ENCODE measurements at regions not wholly inside any gene's neighbourhood (a gene's known extent, or its start where the extent isn't known, plus 50 kb on each side); places are given as distances from the start of the nearest gene placed in this dataset.

DNA sequence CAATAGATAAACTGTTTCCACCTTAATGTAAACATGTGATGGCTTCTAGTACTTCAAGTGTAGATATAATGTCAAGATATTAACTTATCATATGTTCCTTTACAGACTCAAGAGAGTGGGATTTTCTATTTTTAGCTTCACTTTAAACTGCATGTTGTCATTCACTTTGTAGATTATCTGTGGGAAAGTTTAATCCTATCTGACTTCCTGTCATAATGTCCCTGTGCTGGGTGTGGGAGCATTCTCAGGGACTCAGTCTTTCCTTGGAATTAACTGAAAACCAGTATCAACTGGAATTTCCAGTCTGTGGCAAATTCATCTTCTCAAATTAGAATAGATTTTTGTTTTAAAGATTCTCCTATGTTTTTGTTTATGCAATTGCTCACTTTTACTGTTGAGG lies 226.1 kb upstream of the FERMT1 start:
- Histone ChIP-seq H3K4ac (replicated peaks; ENCODE audit: insufficient read length, low read depth, low read length) (no peak overlapping the region), H3K27ac (ENCODE audit: low read depth, low read length) (no peak overlapping the region), H3K79me1 (ENCODE audit: low read depth, low read length) (no peaks in the 10 kb centered on the region), H3K14ac (ENCODE audit: insufficient read length) (no peak overlapping the region), H4K91ac (replicated peaks; ENCODE audit: insufficient read length, low read length) (no peak overlapping the region), H3K4me3 (ENCODE audit: extremely low read depth in 1 of 4, insufficient read depth in 2 of 4, low read depth in 3 of 4, low read length in 4 of 4) (no peak overlapping the region), H3K56ac (replicated peaks; ENCODE audit: insufficient read length, low read depth, low read length) (no peak overlapping the region), H3K18ac (ENCODE audit: extremely low read depth, low read length) (no peak overlapping the region), H3K79me2 (ENCODE audit: control insufficient read depth in 1 of 2, insufficient read depth in 2 of 2, low read length in 2 of 2) (no peaks in the 10 kb centered on the region), H2AK5ac (ENCODE audit: low read depth, low read length) (no peak overlapping the region), H4K8ac (ENCODE audit: extremely low read depth, insufficient read depth, low read length) (no peak overlapping the region), H3K23me2 (ENCODE audit: low read depth, low read length) (no peaks in the 10 kb centered on the region), H2AFZ (ENCODE audit: low read length) (no peak overlapping the region), H2BK15ac (ENCODE audit: low read length) (no peak overlapping the region), H4K20me1 (replicated peaks in 1 of 2; ENCODE audit: control insufficient read depth in 1 of 2, insufficient read depth in 2 of 2, low read length in 2 of 2) (no peaks in the 10 kb centered on the region), H2BK12ac (ENCODE audit: low read depth, low read length) (no peak overlapping the region), H4K5ac (ENCODE audit: insufficient read length, low read depth, low read length) (no peak overlapping the region), H2BK20ac (ENCODE audit: low read length) (no peak overlapping the region), H3K4me2 (ENCODE audit: insufficient read depth in 1 of 2, low read depth in 2 of 2, low read length in 2 of 2) (no peak overlapping the region), H3K23ac (ENCODE audit: insufficient read length) (no peak overlapping the region), H3K27me3 (replicated peaks in 1 of 4; ENCODE audit: control insufficient read depth in 3 of 4, extremely low read depth in 1 of 4, insufficient read depth in 3 of 4, low read length in 3 of 4) (no peaks in the 10 kb centered on the region), H3K4me1 (replicated peaks in 1 of 4; ENCODE audit: control insufficient read depth in 3 of 4, insufficient read depth in 4 of 4, low read length in 3 of 4) (no peaks in the 10 kb centered on the region), H3K36me3 (ENCODE audit: control insufficient read depth in 2 of 4, insufficient read depth in 4 of 4, low read length in 3 of 4) (no peaks in the 10 kb centered on the region), H3K9ac (replicated peaks in 1 of 4; ENCODE audit: extremely low read depth in 1 of 4, low read depth in 3 of 4, low read length in 3 of 4) (no peak overlapping the region), H2BK120ac (replicated peaks; ENCODE audit: low read depth, low read length) (no peak overlapping the region), H2BK5ac (ENCODE audit: low read depth, low read length) (no peak overlapping the region), H3K9me3 (ENCODE audit: insufficient read depth in 2 of 2, low read depth in 1 of 2, low read length in 1 of 2) (no peaks in the 10 kb centered on the region)
- no peak for DNase-seq (ENCODE audit: low read depth in 1 of 2, low spot score in 2 of 2)
- CTCF ChIA-PET (ENCODE audit: partially characterized antibody) = interaction anchor here (1.0 kb wide), 1 partner anchor 210 kb away, joined by 3 read pairs; no protein-coding TSS in a partner anchor
- POLR2A ChIA-PET (ENCODE audit: partially characterized antibody) = no interaction called here
- FAIRE-seq = no peak
- TF ChIP-seq, protein P1, sequence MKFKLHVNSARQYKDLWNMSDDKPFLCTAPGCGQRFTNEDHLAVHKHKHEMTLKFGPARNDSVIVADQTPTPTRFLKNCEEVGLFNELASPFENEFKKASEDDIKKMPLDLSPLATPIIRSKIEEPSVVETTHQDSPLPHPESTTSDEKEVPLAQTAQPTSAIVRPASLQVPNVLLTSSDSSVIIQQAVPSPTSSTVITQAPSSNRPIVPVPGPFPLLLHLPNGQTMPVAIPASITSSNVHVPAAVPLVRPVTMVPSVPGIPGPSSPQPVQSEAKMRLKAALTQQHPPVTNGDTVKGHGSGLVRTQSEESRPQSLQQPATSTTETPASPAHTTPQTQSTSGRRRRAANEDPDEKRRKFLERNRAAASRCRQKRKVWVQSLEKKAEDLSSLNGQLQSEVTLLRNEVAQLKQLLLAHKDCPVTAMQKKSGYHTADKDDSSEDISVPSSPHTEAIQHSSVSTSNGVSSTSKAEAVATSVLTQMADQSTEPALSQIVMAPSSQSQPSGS (IDR thresholded peaks at IDR 0.05; ENCODE audit: low read length) = no peak
